ENCODE measurements at regions not wholly inside any gene's neighbourhood (a gene's known extent, or its start where the extent isn't known, plus 50 kb on each side); places are given as distances from the start of the nearest gene placed in this dataset.

- in situ Hi-C loops (cut with MboI; ENCODE audit: low sequenced_read_pairs), result no loop called here
Measured at GRCh38 chr9:105142406-105143135, 101.9 kb upstream of the SLC44A1 start.

GRCh38 chr9:105143136-105143430 is 101.4 kb upstream of the SLC44A1 start:
- in situ Hi-C loops (cut with MboI; ENCODE audit: low sequenced_read_pairs), result no loop called here

DNA sequence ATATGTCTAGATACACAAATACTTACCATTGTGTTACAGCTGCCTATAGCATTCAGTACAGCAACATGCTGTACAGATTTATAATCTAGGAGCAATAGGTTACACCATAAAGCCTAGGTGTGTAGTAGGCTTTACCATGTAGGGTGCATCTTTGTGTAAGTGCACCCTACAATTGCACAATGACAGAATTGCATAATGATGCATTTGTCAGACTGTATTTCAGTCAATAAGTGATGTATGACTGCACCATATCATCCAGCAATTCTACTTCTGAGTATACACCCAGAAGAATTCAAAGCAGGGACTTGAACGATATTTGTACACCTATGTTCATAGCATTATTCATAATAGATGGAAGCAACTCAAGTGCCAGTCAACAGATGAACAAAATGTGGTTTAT is 100.4 kb upstream of the SLC44A1 start:
- in situ Hi-C loops (cut with MboI; ENCODE audit: low sequenced_read_pairs), result no loop called here

DNA sequence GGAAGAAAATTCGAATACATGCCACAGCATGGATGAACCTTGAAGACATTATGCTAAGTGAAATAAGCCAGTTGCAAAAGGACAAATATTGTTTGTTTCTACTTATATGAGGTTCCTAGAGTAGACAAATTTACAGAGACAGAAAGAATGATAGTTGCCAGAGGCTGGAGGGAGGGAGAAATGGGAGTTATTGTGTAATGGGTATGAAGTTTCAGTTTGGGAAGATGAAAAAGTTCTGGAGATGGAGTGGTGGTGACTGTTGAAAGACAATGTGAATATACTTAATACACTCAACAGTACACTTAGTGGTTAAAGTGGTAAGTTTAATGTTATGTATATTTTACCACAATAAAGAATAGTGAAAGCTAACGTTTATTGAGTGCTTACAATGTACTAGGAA is 99.6 kb upstream of the SLC44A1 start:
- in situ Hi-C loops (cut with MboI; ENCODE audit: low sequenced_read_pairs), result no loop called here

GRCh38 chr9:105146677-105147076 is 97.8 kb upstream of the SLC44A1 start:
- in situ Hi-C loops (cut with MboI; ENCODE audit: low sequenced_read_pairs), result no loop called here

DNA sequence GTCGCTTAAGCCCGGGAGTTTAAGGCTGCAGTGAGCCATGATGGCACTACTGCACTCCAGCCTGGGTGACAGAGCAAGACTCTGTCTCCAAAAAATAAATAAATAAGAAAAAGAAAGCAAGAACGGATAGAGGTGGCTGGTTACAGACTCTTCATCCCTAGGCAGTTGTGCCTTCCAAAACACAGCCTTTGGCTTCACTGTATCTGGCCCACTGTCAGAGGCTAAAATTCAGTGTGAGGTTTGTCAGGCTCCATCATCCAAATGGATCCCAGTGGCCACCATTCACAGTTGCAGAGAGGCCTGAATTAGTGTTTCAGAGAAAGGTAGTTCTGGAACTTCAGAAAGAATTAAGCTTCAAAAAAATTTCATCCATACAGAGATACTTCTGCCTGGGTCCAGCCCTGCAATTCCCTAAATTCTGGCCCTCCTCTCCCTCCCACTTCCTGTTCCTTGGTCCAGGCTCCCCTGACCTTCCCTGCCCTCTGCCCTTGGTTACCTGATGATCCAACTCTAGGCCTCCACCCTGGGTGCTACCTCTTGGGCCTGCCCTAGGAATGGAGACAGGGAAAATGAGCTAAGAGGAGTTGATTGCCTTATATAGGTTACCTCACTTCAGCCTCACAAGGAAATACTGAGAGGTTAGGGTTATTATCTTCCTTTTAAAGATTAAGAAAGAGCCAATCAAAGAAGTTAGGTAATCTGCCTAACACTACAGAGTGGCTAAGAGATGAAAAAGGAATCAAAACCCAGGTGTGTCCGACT is 97.2 kb upstream of the SLC44A1 start:
- in situ Hi-C loops (cut with MboI; ENCODE audit: low sequenced_read_pairs), result no loop called here

DNA sequence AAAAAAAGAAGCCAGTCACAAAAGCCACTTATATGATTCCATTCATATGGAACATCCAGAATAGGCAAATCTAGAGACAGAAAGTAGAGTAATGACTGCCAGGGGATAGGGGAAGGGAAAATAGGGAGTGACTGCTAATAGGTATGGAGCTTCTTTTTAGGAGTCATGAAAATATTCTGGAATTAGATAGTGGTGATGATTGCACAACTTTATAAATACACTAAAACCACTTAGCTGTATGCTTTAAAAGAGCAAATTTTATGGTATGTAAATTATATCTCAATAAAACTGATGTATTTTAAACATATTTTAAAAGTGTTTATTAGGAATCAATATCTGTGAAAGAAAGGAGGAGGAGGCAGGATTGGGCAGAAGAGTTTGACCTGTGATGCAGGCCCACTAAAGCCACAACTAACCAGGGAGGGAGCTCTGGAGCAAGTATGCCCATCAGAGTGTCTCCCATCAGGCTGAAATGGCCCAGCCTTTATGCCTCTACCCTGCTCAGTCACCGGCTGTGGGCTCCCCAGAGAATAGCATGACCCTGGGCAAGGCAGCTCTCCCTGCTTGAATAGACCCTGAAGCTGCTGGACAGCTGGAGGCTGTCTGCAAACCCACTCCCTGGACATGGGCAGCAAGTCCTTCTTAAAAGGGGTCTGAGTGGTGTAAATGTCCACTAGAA is 96.0 kb upstream of the SLC44A1 start:
- in situ Hi-C loops (cut with MboI; ENCODE audit: low sequenced_read_pairs), result no loop called here

- in situ Hi-C loops (cut with MboI; ENCODE audit: low sequenced_read_pairs), result loop anchor here (10.0 kb wide), 1 partner anchor 226 kb away; the partner anchor contains the start of gene ABCA1
Measured at GRCh38 chr9:105150991-105151685, 93.3 kb upstream of the SLC44A1 start.

GRCh38 chr9:105151686-105151995 is 92.8 kb upstream of the SLC44A1 start:
- in situ Hi-C loops (cut with MboI; ENCODE audit: low sequenced_read_pairs), result loop anchor here (10.0 kb wide), 1 partner anchor 227 kb away; the partner anchor contains the start of gene ABCA1

- in situ Hi-C loops (cut with MboI; ENCODE audit: low sequenced_read_pairs), result loop anchor here (10.0 kb wide), 1 partner anchor 230 kb away; the partner anchor contains the start of gene ABCA1
Measured at GRCh38 chr9:105154723-105155191, 89.7 kb upstream of the SLC44A1 start.

DNA sequence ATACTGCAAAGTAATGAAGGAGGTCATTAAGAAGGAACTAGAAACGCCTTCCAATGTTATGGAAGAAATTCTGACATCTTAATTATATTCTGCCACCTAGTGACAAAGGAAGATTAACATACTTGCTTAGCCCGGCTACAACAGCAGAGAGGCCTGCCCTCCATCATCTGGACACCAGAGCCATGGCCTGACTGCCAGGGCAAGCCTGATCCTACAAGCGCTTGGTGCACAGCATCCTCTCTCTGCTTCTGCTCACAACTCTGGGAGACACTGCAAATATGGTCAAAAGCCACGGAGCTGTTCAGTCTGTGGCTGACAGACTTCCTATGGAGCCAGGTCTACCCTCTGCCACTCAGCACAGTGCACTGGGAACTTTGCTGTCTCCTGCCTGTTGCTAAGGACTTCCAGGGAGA is 87.3 kb upstream of the SLC44A1 start:
- in situ Hi-C loops (cut with MboI; ENCODE audit: low sequenced_read_pairs), result loop anchor here (10.0 kb wide), 1 partner anchor 232 kb away; the partner anchor contains the start of gene ABCA1

- in situ Hi-C loops (cut with MboI; ENCODE audit: low sequenced_read_pairs), result loop anchor here (10.0 kb wide), 1 partner anchor 233 kb away; the partner anchor contains the start of gene ABCA1
Measured at GRCh38 chr9:105158020-105158419, 86.4 kb upstream of the SLC44A1 start.

GRCh38 chr9:105158898-105159297 is 85.6 kb upstream of the SLC44A1 start:
- in situ Hi-C loops (cut with MboI; ENCODE audit: low sequenced_read_pairs), result loop anchor here (10.0 kb wide), 1 partner anchor 234 kb away; the partner anchor contains the start of gene ABCA1

DNA sequence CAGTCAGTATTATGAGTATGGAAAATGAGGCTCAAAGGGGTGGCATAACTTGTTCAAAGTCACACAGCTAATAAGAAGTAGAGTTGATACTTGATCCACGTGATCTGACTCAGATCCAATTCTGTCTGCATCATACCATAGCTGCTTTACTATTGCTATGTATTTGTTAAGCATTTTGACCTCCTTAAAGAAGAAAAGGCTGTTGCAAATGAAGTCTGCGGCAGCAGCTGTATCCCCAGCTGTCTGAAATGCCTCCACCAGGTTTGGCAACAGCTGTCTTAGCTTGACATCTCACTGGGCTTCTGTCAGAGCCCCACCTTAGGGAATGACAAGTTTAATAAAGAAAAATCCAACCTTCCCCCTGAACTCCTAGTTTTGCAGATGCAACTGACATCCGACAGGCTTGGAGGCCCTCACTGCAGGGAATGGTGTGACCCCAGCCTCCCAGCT is 75.6 kb upstream of the SLC44A1 start:
- in situ Hi-C loops (cut with MboI; ENCODE audit: low sequenced_read_pairs), result loop anchor here (10.0 kb wide), 1 partner anchor 246 kb away; no protein-coding TSS in a partner anchor

GRCh38 chr9:105171076-105171475 is 73.4 kb upstream of the SLC44A1 start:
- in situ Hi-C loops (cut with MboI; ENCODE audit: low sequenced_read_pairs), result no loop called here

- in situ Hi-C loops (cut with MboI; ENCODE audit: low sequenced_read_pairs), result no loop called here
Measured at GRCh38 chr9:105171589-105171988, 72.9 kb upstream of the SLC44A1 start.

DNA sequence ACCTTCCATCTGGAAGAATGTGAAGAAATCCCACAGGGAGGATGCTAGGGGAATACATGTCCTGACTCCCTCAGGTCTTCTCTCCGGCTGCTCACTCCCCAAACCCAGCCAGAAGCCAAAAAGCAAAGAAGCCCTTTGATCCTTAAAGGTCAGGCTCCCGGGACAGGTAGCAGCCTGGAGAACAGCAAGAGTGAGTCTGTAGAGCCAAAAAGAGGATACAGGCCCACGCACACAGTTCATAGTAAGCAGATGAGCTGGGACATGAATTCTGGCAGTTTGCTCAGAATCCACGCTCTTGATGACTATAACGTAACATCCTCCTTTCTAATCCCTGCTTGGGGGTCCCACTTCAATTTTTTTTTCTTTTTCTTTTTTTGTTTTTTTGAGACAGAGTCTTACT is 72.0 kb upstream of the SLC44A1 start:
- in situ Hi-C loops (cut with MboI; ENCODE audit: low sequenced_read_pairs), result no loop called here

DNA sequence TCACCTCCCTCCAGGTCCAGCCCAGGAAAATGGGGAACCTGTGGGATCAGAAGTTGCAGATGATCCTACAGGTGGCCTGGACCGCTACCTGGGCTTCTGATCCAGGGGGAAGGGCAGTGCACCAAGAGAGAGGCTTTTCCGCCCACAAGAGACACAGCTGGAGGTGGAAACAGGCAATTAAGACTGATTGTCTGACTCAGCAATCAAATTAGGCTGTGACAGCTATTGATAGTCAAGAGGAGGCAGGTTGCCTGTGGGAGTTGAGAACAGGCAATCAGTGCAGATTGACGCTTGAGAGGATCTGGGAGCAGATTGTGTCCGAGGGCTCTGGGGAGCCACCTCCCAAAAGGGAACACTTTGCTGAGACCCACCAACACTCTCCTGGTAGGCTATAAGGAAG is 71.1 kb upstream of the SLC44A1 start:
- in situ Hi-C loops (cut with MboI; ENCODE audit: low sequenced_read_pairs), result no loop called here

DNA sequence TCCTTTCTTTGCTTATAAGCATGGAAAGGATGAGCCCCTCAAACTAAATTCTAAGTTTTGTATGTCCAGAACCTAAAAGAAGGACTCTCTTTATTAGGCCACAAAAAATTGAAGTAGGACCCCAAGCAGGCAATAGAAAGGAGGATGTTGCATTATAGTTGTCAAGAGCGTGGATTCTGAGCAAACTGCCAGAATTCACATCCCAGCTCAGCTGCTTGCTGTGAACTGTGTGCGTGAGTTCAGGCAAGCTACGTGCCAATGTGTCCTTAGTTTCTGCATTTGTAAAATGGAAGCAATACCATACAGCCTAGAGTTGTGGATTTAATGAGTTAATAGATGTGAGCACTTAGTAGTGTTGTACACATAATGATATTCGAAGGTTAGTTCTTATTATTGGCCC is 70.6 kb upstream of the SLC44A1 start:
- in situ Hi-C loops (cut with MboI; ENCODE audit: low sequenced_read_pairs), result no loop called here

DNA sequence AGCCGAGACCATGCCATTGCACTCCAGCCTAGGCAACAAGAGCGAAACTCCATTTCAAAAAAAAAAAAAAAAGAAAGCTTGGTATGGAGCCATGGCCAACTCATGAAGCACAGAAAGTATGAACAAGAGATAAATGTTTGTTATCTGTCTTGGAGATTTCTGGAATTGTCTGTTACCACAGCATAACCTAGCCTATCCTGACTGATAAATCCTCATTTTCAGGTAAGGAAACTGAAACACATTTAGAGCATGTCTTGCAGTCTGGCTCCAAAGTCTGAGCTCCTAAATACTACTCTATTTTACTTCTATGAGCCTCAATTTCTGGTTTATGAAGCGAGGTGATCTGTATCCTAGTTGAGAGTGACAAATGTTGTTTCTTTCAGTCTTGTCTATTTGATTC is 68.3 kb upstream of the SLC44A1 start:
- in situ Hi-C loops (cut with MboI; ENCODE audit: low sequenced_read_pairs), result no loop called here

- in situ Hi-C loops (cut with MboI; ENCODE audit: low sequenced_read_pairs), result no loop called here
Measured at GRCh38 chr9:105178076-105178475, 66.4 kb upstream of the SLC44A1 start.

Measured in HL-60/S4 treated with phorbol 12-myristate 13-acetate at 8.2 ng/mL for 4 days and 3 days (cell line).